IMR-90 (cell line): ENCODE measurements at regions not wholly inside any gene's neighbourhood (a gene's known extent, or its start where the extent isn't known, plus 50 kb on each side); places are given as distances from the start of the nearest gene placed in this dataset.

Experiments
- ATAC-seq: fragments of 200-7000 bp; cut with Tn5 transposase; 2 replicates; pipeline ENCODE4 v1.9.1; 2020; ENCODE audit warnings: low read depth, mild to moderate bottlenecking, moderate library complexity
- BruUV-seq: library from RNA; stranded (reverse); fragments of 400-500 nt; replicated peaks from 2 replicates; lab custom pipeline; 2021; lab: Mats Ljungman, UMichigan
- CTCF ChIA-PET: fragments of 300-600 bp; formaldehyde crosslinking; extraction: SDS; loops from one replicate; lab custom pipeline; 2021; ENCODE audit warnings: antibody characterized with exemption; lab: Yijun Ruan, JAX
- POLR2A ChIA-PET: fragments of 300-600 bp; sonication (Branson Sonifier 250); formaldehyde crosslinking; loops from one replicate; lab custom pipeline; 2022; ENCODE audit warnings: antibody characterized with exemption; ENCODE audit not compliant: unreplicated experiment; lab: Charles Lee
- DNase-seq: peaks from one replicate; pipeline ENCODE4 v3.0.0; 2013
- H2AFZ ChIP-seq: replicated peaks from 2 replicates; pipeline ENCODE3; 2013; ENCODE audit warnings: low read length, mild to moderate bottlenecking; ENCODE audit not compliant: poor library complexity
- H2AK5ac ChIP-seq: 2 replicates; pipeline ENCODE4 v1.6.1; 2013; ENCODE audit warnings: low read depth, low read length, inconsistent platforms
- H2AK9ac ChIP-seq: replicated peaks from 2 replicates; pipeline ENCODE3; 2013; ENCODE audit warnings: mild to moderate bottlenecking, low read depth, low read length, moderate library complexity; ENCODE audit not compliant: poor library complexity
- H2BK120ac ChIP-seq: 2 replicates; pipeline ENCODE4 v1.6.1; 2013; ENCODE audit warnings: low read depth, low read length, inconsistent platforms
- H2BK15ac ChIP-seq: 3 replicates; pipeline ENCODE4 v1.6.1; 2013; ENCODE audit warnings: low read depth, low read length, inconsistent platforms
- H2BK20ac ChIP-seq: 2 replicates; pipeline ENCODE4 v1.6.1; 2013; ENCODE audit warnings: low read depth, mild to moderate bottlenecking, inconsistent platforms, low read length, moderate library complexity
- H2BK5ac ChIP-seq: 2 replicates; pipeline ENCODE4 v1.6.1; 2013; ENCODE audit warnings: mild to moderate bottlenecking, low read depth, low read length, inconsistent platforms; ENCODE audit not compliant: poor library complexity, severe bottlenecking
- H3K14ac ChIP-seq: replicated peaks from 2 replicates; pipeline ENCODE4 v1.6.1; 2013; ENCODE audit warnings: low read depth, low read length, inconsistent platforms
- H3K18ac ChIP-seq: 2 replicates; pipeline ENCODE4 v1.6.1; 2013; ENCODE audit warnings: low read depth, low read length, control low read depth
- H3K23ac ChIP-seq: 2 replicates; pipeline ENCODE4 v1.6.1; 2013; ENCODE audit warnings: low read depth, low read length, inconsistent platforms
- H3K27ac ChIP-seq: 2 replicates; pipeline ENCODE4 v1.5.1; 2013; ENCODE audit warnings: mild to moderate bottlenecking, control low read depth, low read length; ENCODE audit not compliant: insufficient read depth
- H3K27me3 ChIP-seq: 2 replicates; pipeline ENCODE4 v1.6.1; 2013; ENCODE audit warnings: low read length; ENCODE audit not compliant: control insufficient read depth, insufficient read depth
- H3K36me3 ChIP-seq: 2 replicates; pipeline ENCODE4 v1.6.1; 2013; ENCODE audit warnings: low read length, mixed read lengths; ENCODE audit not compliant: control insufficient read depth, insufficient read depth
- H3K4ac ChIP-seq: 2 replicates; pipeline ENCODE4 v1.6.1; 2013; ENCODE audit warnings: low read depth, low read length, inconsistent platforms
- H3K4me1 ChIP-seq: 2 replicates; pipeline ENCODE4 v1.6.1; 2013; ENCODE audit warnings: low read length, mixed read lengths; ENCODE audit not compliant: control insufficient read depth, insufficient read depth
- H3K4me2 ChIP-seq: 2 replicates; pipeline ENCODE4 v1.6.1; 2013; ENCODE audit warnings: low read depth, mild to moderate bottlenecking, control low read depth, low read length, moderate library complexity
- H3K4me3 ChIP-seq: 2 replicates; pipeline ENCODE4 v1.5.1; 2013; ENCODE audit warnings: low read depth, mild to moderate bottlenecking, control low read depth, low read length, moderate library complexity; ENCODE audit not compliant: insufficient read depth
- H3K56ac ChIP-seq: 2 replicates; pipeline ENCODE4 v1.6.1; 2013; ENCODE audit warnings: low read length, inconsistent platforms; ENCODE audit not compliant: insufficient read depth; ENCODE audit errors: extremely low read depth
- H3K79me1 ChIP-seq, 2 experiments: 2 replicates each; pipeline ENCODE4 v1.6.1; 2013; ENCODE audit warnings: low read length in 2 of 2, inconsistent platforms in 1 of 2, low read depth in 1 of 2
- H3K9ac ChIP-seq: 2 replicates; pipeline ENCODE4 v1.6.1; 2013; ENCODE audit warnings: low read depth, low read length, control low read depth
- H3K9me1 ChIP-seq: 2 replicates; pipeline ENCODE4 v1.6.1; 2013; ENCODE audit warnings: low read length, inconsistent platforms; ENCODE audit not compliant: insufficient read depth
- H3K9me3 ChIP-seq: 2 replicates; pipeline ENCODE4 v1.6.1; 2013; ENCODE audit warnings: low read length; ENCODE audit not compliant: control insufficient read depth, insufficient read depth
- H4K20me1 ChIP-seq: 2 replicates; pipeline ENCODE4 v1.6.1; 2013; ENCODE audit warnings: low read length, inconsistent platforms; ENCODE audit not compliant: insufficient read depth
- H4K5ac ChIP-seq: 2 replicates; pipeline ENCODE4 v1.6.1; 2013; ENCODE audit warnings: mild to moderate bottlenecking, low read depth, low read length, control low read depth
- H4K8ac ChIP-seq, 2 experiments: 2 replicates each; pipeline ENCODE4 v1.6.1; 2013; ENCODE audit warnings: low read depth in 2 of 2, low read length in 2 of 2, control low read depth in 1 of 2, inconsistent platforms in 1 of 2
- H4K91ac ChIP-seq: 2 replicates; pipeline ENCODE4 v1.6.1; 2013; ENCODE audit warnings: low read depth, low read length, inconsistent platforms; ENCODE audit not compliant: insufficient read depth
- BHLHE40 ChIP-seq: fragments of 150-350 bp; IDR thresholded peaks from 2 replicates; pipeline ENCODE4 v1.6.1; 2016; ENCODE audit warnings: mild to moderate bottlenecking, low read depth, low read length
- CHD1 ChIP-seq: IDR thresholded peaks from 2 replicates; pipeline ENCODE4 v1.6.1; 2012; ENCODE audit warnings: low read depth, low read length, improper control_type of control experiment
- MXI1 ChIP-seq: IDR thresholded peaks from 2 replicates; pipeline ENCODE4 v1.6.1; 2012; ENCODE audit warnings: low read depth, mild to moderate bottlenecking, low read length, moderate library complexity, borderline replicate concordance
- NFE2L2 ChIP-seq: fragments of 150-350 bp; IDR thresholded peaks from 2 replicates; pipeline ENCODE4 v1.6.1; 2016; ENCODE audit warnings: low read depth, mild to moderate bottlenecking, low read length
- SMC3 ChIP-seq: fragments of 150-350 bp; IDR thresholded peaks from 2 replicates; pipeline ENCODE4 v1.6.1; 2016; ENCODE audit warnings: low read depth, mild to moderate bottlenecking, antibody characterized with exemption, low read length, moderate library complexity
- WGBS, 2 experiments: methylation state at CpG; one replicate each; pipeline versions ENCODE4 v1.1.5 to v1.1.7; 2013; ENCODE audit warnings: missing lambda C conversion rate in 2 of 2; ENCODE audit not compliant: insufficient read length in 1 of 2; ENCODE audit errors: extremely low coverage in 2 of 2; 5-methylcytosine and 5-hydroxymethylcytosine counted together
- dilution Hi-C: fragments of 300-500 bp; cut with HindIII; formaldehyde crosslinking; loops from one replicate; pipeline ENCODE4 v1.14.3; 2018; ENCODE audit warnings: low sequenced_read_pairs; ENCODE audit not compliant: unreplicated experiment
- in situ Hi-C: fragments of 300-500 bp; cut with MboI; formaldehyde crosslinking; loops from 3 replicates; pipeline ENCODE4 v1.14.3; 2019; ENCODE audit warnings: low sequenced_read_pairs, inconsistent platforms, mixed read lengths
- intact Hi-C: fragments of 100-400 bp; cut with micrococcal nuclease; formaldehyde crosslinking; loops from 2 replicates; pipeline ENCODE4 v1.10.0; 2022
- TF ChIP-seq, protein P1 (sequence below): fragments of 150-350 bp; IDR thresholded peaks from 2 replicates; pipeline ENCODE4 v1.6.1; 2017; ENCODE audit warnings: mild to moderate bottlenecking, antibody characterized with exemption, low read length, low read depth
- TF ChIP-seq, protein P2 (sequence below): fragments of 150-350 bp; IDR thresholded peaks from 2 replicates; pipeline ENCODE4 v1.6.1; 2016; ENCODE audit warnings: low read depth, mild to moderate bottlenecking, low read length, moderate library complexity, borderline replicate concordance

DNA sequence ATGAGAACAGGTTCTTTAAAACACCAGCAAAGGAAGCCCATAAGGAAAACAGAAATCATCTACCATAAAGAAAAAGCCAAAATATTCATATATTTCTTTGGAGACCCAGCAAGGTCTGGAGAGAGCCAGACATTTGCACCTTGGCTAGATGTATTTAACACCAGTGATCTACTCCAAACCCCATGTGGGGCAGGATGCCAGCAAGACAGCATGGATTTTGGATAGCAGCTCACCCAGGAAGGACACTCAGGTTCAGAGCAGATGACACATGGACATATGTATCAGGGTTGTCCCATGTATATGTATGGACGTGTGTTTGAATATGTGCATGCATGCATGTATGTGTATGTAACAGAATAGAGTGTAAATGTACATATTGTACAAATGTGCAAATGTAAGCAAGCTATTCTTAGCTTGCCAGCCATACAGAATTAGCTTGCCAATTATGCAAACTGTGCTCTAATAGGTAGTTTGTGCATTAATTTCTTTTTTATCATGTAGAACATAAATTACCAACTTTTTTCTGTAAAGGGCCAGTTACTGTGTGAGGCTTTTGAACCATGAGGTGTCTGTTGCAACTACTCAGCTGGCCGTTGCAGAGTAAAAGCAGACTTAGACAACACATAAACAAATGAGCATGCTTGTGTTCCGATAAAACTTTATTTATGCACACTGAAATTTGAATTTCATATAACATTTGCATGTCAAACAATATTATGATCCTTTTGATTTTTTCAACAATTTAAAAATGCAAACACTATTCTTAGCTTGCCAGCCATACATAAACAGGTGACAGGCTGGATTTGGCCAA, 73.5 kb upstream of the KAZN start:
- ATAC-seq: no peak
- POLR2A ChIA-PET: no interaction called here
- H3K9me3 ChIP-seq: no peaks in the 10 kb centered on the region
- dilution Hi-C loops: no loop called here
- H3K27me3 ChIP-seq: no peaks in the 10 kb centered on the region
- no peaks in the 10 kb centered on the region for H3K79me1 ChIP-seq
- TF ChIP-seq CHD1 (no peak), SMC3 (no peak), NFE2L2 (no peak), BHLHE40 (no peak), MXI1 (no peak)
- TF ChIP-seq, protein P1, sequence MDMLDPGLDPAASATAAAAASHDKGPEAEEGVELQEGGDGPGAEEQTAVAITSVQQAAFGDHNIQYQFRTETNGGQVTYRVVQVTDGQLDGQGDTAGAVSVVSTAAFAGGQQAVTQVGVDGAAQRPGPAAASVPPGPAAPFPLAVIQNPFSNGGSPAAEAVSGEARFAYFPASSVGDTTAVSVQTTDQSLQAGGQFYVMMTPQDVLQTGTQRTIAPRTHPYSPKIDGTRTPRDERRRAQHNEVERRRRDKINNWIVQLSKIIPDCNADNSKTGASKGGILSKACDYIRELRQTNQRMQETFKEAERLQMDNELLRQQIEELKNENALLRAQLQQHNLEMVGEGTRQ: no peak
- TF ChIP-seq, protein P2, sequence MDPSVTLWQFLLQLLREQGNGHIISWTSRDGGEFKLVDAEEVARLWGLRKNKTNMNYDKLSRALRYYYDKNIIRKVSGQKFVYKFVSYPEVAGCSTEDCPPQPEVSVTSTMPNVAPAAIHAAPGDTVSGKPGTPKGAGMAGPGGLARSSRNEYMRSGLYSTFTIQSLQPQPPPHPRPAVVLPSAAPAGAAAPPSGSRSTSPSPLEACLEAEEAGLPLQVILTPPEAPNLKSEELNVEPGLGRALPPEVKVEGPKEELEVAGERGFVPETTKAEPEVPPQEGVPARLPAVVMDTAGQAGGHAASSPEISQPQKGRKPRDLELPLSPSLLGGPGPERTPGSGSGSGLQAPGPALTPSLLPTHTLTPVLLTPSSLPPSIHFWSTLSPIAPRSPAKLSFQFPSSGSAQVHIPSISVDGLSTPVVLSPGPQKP: no peak
- H3K4ac ChIP-seq: no peak overlapping the region
- H3K14ac ChIP-seq: no peak overlapping the region
- no peak overlapping the region for H3K27ac ChIP-seq
- no peak overlapping the region for H4K5ac ChIP-seq
- no peaks in the 10 kb centered on the region for H4K20me1 ChIP-seq
- no peak overlapping the region for H2AK9ac ChIP-seq
- no peak overlapping the region for H3K9ac ChIP-seq
- no peak overlapping the region for H3K4me3 ChIP-seq
- no peak overlapping the region for H2BK15ac ChIP-seq
- no peak overlapping the region for H4K8ac ChIP-seq
- H2AK5ac ChIP-seq: no peak overlapping the region
- DNase-seq: no peak
- 71% methylated on average over 1 of the region's 3 CpGs; no CpG with 5 or more reads in 1 of the 2 experiments for WGBS, 2 experiments
- H4K91ac ChIP-seq: no peak overlapping the region
- H2BK5ac ChIP-seq: no peak overlapping the region
- no peaks in the 10 kb centered on the region for H3K36me3 ChIP-seq
- in situ Hi-C loops: no loop called here
- H3K9me1 ChIP-seq: no peaks in the 10 kb centered on the region
- intact Hi-C loops: no loop called here
- H3K4me1 ChIP-seq: peaks cover 20% of the 10 kb centered on the region
- no peak overlapping the region for H2BK120ac ChIP-seq
- CTCF ChIA-PET: no interaction called here
- no peak overlapping the region for H3K23ac ChIP-seq
- H3K18ac ChIP-seq: no peak overlapping the region
- no peak overlapping the region for H3K56ac ChIP-seq
- no peak overlapping the region for H3K4me2 ChIP-seq
- no TSS peak for BruUV-seq
- no peak overlapping the region for H2BK20ac ChIP-seq
- no peak overlapping the region for H2AFZ ChIP-seq
